PC-3 (cell line): ENCODE measurements at regions not wholly inside any gene's neighbourhood (a gene's known extent, or its start where the extent isn't known, plus 50 kb on each side); places are given as distances from the start of the nearest gene placed in this dataset.

ENCODE experiments used
- EZH2 ChIP-seq: fragments of 300-600 bp; sonication (generic); IDR thresholded peaks from one replicate; pipeline ENCODE4 v1.6.1; 2017; ENCODE audit warnings: antibody characterized with exemption, mild to moderate bottlenecking, low read length; ENCODE audit not compliant: unreplicated experiment
- EZH2phosphoT487 ChIP-seq: fragments of 300-600 bp; sonication (generic); IDR thresholded peaks from 2 replicates; pipeline ENCODE4 v1.6.1; 2018; ENCODE audit warnings: mild to moderate bottlenecking, antibody characterized with exemption, low read length, borderline replicate concordance
- TF ChIP-seq, protein P1 (sequence below): fragments of 300-600 bp; sonication (generic); conservative IDR thresholded peaks from 2 replicates; pipeline ENCODE4 v1.5.1; 2017; ENCODE audit warnings: antibody characterized with exemption, low read depth, mild to moderate bottlenecking, low read length

GRCh38 chr14:51501746-51502145 lies 150.0 kb upstream of the FRMD6 start:
- TF ChIP-seq, protein P1, sequence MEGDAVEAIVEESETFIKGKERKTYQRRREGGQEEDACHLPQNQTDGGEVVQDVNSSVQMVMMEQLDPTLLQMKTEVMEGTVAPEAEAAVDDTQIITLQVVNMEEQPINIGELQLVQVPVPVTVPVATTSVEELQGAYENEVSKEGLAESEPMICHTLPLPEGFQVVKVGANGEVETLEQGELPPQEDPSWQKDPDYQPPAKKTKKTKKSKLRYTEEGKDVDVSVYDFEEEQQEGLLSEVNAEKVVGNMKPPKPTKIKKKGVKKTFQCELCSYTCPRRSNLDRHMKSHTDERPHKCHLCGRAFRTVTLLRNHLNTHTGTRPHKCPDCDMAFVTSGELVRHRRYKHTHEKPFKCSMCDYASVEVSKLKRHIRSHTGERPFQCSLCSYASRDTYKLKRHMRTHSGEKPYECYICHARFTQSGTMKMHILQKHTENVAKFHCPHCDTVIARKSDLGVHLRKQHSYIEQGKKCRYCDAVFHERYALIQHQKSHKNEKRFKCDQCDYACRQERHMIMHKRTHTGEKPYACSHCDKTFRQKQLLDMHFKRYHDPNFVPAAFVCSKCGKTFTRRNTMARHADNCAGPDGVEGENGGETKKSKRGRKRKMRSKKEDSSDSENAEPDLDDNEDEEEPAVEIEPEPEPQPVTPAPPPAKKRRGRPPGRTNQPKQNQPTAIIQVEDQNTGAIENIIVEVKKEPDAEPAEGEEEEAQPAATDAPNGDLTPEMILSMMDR, result no peak
- no peak for TF ChIP-seq EZH2
- no peak for TF ChIP-seq EZH2phosphoT487
